GM10248 (cell line): ENCODE measurements at regions not wholly inside any gene's neighbourhood (a gene's known extent, or its start where the extent isn't known, plus 50 kb on each side); places are given as distances from the start of the nearest gene placed in this dataset.

Experiments used
- CTCF ChIA-PET: fragments of 300-600 bp; sonication (Branson Sonifier 250); formaldehyde crosslinking; extraction: SDS; loops from one replicate; lab custom pipeline; 2021; ENCODE audit warnings: antibody characterized with exemption; lab: Yijun Ruan, JAX
- POLR2A ChIA-PET: fragments of 350-650 bp; sonication (Branson Sonifier 250); formaldehyde crosslinking; extraction: SDS; loops from one replicate; lab custom pipeline; 2020; ENCODE audit warnings: antibody characterized with exemption; lab: Yijun Ruan, JAX
- DNase-seq: peaks from one replicate; pipeline ENCODE4 v3.0.0; 2012; ENCODE audit errors: extremely low spot score
- TF ChIP-seq, protein P1 (sequence below): IDR thresholded peaks from 2 replicates; pipeline ENCODE4 v1.5.1; 2012; ENCODE audit warnings: mild to moderate bottlenecking, low read depth; ENCODE audit errors: extremely low read depth, missing control alignments, control extremely low read depth

DNA sequence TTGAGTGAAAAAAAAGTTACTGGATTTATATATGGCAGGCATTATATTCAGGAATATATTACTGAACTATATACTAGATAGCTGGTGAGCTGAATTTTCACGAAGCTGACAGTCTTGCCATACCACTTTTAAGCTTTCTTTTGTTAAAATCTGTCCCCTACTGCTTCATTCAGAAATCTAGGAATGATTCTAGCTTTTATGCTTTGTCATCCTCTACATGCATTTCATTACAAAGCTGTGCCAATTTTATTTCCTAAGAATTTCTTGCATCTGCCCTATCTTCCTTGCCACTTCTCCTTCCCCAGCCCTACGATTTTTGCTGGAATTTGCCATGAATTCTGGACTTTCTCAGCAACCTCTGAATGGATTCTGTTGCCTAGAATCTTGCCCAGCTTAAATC is 158.5 kb upstream of the ADGRB3 start:
- CTCF ChIA-PET, result no interaction called here
- TF ChIP-seq, protein P1, sequence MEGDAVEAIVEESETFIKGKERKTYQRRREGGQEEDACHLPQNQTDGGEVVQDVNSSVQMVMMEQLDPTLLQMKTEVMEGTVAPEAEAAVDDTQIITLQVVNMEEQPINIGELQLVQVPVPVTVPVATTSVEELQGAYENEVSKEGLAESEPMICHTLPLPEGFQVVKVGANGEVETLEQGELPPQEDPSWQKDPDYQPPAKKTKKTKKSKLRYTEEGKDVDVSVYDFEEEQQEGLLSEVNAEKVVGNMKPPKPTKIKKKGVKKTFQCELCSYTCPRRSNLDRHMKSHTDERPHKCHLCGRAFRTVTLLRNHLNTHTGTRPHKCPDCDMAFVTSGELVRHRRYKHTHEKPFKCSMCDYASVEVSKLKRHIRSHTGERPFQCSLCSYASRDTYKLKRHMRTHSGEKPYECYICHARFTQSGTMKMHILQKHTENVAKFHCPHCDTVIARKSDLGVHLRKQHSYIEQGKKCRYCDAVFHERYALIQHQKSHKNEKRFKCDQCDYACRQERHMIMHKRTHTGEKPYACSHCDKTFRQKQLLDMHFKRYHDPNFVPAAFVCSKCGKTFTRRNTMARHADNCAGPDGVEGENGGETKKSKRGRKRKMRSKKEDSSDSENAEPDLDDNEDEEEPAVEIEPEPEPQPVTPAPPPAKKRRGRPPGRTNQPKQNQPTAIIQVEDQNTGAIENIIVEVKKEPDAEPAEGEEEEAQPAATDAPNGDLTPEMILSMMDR, result no peak
- POLR2A ChIA-PET, result no interaction called here
- DNase-seq, result no peak

DNA sequence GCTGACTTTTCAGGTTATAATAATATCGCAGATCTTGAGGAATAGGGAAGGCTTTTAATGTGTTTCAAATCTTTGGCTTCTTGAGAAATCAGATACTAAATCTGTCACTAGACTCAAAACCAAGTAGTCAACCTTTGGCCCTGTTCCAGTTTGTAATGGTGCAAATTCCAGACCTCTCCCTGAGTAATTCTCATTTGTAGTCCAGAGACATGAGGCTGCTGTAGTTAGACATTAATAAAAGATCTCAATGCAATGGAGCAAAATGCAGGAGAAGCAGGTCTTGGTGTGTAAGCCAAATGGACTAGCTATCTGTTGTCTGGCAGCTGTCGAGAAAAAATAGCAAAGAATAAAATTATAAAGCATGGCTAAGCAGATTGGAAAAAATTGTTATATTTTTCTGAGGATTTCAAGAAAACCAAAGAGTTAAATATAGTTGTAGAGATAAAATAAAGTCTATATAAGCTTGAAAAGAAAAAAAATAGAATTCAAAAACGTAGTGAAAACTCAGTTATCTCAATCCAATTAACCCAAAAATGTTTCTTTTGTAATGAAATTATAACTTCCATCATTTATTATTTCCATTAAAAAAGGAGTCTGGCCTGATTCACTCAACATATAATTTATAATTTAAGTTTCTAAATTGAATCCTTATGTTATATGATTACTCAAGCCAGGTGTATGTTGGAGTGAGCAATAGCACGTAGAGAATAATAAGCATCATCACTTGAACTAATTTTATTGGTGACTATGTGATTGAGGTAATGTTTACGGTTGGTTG is 161.5 kb upstream of the ADGRB3 start:
- CTCF ChIA-PET, result no interaction called here
- DNase-seq, result no peak
- TF ChIP-seq, protein P1, result no peak
- POLR2A ChIA-PET, result no interaction called here

DNA sequence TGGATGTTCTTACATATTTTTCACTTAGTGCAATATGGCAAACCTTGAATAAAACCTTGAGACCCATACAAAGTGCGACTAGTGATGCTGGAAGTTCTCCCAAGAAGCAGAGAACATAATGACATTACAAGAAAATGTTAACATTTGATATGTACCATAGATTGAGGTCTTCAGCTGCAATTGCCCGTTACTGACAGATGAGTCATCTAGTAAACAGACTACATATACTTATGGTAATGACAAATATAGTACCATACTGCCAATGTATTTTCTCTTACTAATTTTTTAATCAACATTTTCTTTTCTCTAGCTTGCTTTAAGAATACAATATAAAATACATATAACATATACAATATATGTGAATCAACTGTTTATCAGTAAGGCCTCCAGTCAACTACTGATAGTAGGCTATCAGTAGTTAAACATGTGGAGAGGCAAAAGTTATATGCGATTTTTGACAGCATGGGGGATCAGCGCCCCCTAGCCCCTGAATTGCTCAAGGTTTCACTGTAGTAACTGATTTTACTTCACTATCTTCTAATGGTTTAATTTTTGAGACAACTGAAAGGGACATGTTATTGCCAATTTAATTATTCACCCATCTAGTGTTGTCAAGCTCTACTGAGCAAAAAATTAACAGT is 166.7 kb upstream of the ADGRB3 start:
- TF ChIP-seq, protein P1, result no peak
- CTCF ChIA-PET, result interaction anchor here (1.2 to 1.4 kb wide), 2 partner anchors 12 to 44 kb away, joined by 4 read pairs; no protein-coding TSS in a partner anchor
- POLR2A ChIA-PET, result no interaction called here
- DNase-seq, result no peak

DNA sequence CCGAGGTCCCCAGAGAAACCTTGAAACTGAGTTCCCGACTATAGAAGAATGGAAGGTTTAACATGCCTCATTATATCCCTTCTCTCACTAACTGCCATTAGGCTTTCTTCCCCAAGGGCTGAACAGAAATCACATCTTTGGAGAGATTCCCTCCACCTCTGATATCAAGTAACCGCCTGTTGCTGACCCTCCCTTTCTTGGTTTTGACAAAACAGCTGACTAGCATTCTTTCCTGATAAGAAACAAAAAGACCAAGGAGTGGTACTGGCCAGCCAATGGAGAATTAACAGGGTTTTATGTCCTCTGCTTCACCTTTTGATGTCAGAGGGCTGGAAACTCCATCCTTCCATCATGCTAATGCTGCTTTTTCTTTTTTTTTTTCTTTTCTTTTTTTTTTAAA is 176.6 kb upstream of the ADGRB3 start:
- CTCF ChIA-PET, result no interaction called here
- POLR2A ChIA-PET, result no interaction called here
- TF ChIP-seq, protein P1, result no peak
- no peak for DNase-seq

DNA sequence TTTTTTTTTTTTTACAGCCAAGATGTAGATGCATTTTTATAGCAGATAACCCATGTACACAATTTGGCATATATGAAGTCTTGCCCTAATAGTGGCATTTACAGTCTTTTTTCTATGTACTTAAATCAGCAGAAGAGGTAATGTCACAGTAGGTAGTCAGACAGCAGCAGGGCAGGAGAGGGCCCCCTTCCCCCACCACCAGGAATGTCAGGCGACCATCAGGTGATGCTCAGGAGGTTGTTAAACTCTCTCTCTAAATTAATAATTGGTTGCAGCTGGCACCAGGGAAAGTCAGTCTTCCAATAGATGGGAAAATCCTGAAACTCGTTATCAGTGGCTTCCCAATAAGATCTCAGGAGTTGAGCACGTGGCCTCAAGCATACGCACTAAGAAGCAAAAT is 188.0 kb upstream of the ADGRB3 start:
- no peak for DNase-seq
- CTCF ChIA-PET, result no interaction called here
- TF ChIP-seq, protein P1, result no peak
- POLR2A ChIA-PET, result no interaction called here

DNA sequence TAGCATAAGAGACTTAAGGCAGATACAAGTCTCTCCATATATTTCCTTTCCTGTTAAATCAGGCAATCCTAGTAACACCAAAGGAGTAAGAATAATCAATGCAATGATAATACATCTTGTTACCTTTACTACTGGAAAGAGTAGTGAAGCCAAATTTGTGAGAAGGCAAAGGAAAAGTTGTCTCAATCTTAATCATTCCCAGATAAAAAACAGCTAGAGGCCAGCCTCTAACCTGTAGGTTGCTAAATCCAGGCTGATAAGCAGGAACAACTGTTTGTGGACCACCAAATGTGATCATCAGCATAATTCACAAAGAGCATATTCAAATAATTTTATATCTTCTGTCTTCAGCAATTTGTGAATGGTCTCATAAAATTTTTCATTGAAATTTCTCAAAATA is 189.2 kb upstream of the ADGRB3 start:
- POLR2A ChIA-PET, result no interaction called here

More for the DNA sequence above, 189.2 kb upstream of the ADGRB3 start:
- CTCF ChIA-PET, result no interaction called here
- TF ChIP-seq, protein P1, result no peak
- DNase-seq, result no peak
